Mesendoderm (in vitro differentiated cells): ENCODE measurements at regions not wholly inside any gene's neighbourhood (a gene's known extent, or its start where the extent isn't known, plus 50 kb on each side); places are given as distances from the start of the nearest gene placed in this dataset.

Experiments
- DNase-seq: peaks from one replicate; pipeline ENCODE4 v3.0.0; 2013
- H2AK5ac ChIP-seq: 2 replicates; pipeline ENCODE4 v1.6.1; 2013; ENCODE audit warnings: low read length, inconsistent platforms
- H2BK120ac ChIP-seq: 2 replicates; pipeline ENCODE4 v1.6.1; 2013; ENCODE audit warnings: low read depth, mild to moderate bottlenecking, low read length, moderate library complexity, mixed read lengths
- H2BK15ac ChIP-seq: replicated peaks from 2 replicates; pipeline ENCODE4 v1.6.1; 2013; ENCODE audit warnings: low read depth, mild to moderate bottlenecking, moderate library complexity
- H2BK5ac ChIP-seq: 2 replicates; pipeline ENCODE4 v1.6.1; 2013; ENCODE audit warnings: low read length, inconsistent platforms
- H3K18ac ChIP-seq: 2 replicates; pipeline ENCODE4 v1.6.1; 2013; ENCODE audit warnings: mild to moderate bottlenecking, low read length, mixed read lengths
- H3K23ac ChIP-seq: one replicate; pipeline ENCODE4 v1.6.1; 2013; ENCODE audit warnings: low read length
- H3K27ac ChIP-seq: 2 replicates; pipeline ENCODE4 v1.5.1; 2013; ENCODE audit warnings: low read depth, mild to moderate bottlenecking, inconsistent platforms, low read length, moderate library complexity
- H3K27me3 ChIP-seq: 2 replicates; pipeline ENCODE4 v1.6.1; 2013; ENCODE audit warnings: low read length, control low read depth, mild to moderate bottlenecking, inconsistent platforms; ENCODE audit not compliant: insufficient read depth, poor library complexity
- H3K36me3 ChIP-seq: 2 replicates; pipeline ENCODE4 v1.6.1; 2013; ENCODE audit warnings: low read length, inconsistent platforms; ENCODE audit not compliant: control insufficient read depth, insufficient read depth
- H3K4ac ChIP-seq: one replicate; pipeline ENCODE4 v1.6.1; 2013; ENCODE audit warnings: low read depth, mild to moderate bottlenecking, low read length, moderate library complexity
- H3K4me1 ChIP-seq: 2 replicates; pipeline ENCODE4 v1.6.1; 2013; ENCODE audit warnings: low read depth, low read length, inconsistent platforms; ENCODE audit not compliant: control insufficient read depth
- H3K4me2 ChIP-seq: 2 replicates; pipeline ENCODE4 v1.6.1; 2013; ENCODE audit warnings: low read length
- H3K4me3 ChIP-seq: 2 replicates; pipeline ENCODE4 v1.5.1; 2013; ENCODE audit warnings: mild to moderate bottlenecking, low read length
- H3K56ac ChIP-seq: one replicate; pipeline ENCODE4 v1.6.1; 2013; ENCODE audit warnings: low read length
- H3K79me1 ChIP-seq: 2 replicates; pipeline ENCODE4 v1.6.1; 2013; ENCODE audit warnings: low read length, inconsistent platforms
- H3K79me2 ChIP-seq: 2 replicates; pipeline ENCODE4 v1.6.1; 2013; ENCODE audit warnings: mild to moderate bottlenecking, low read length; ENCODE audit not compliant: control insufficient read depth, insufficient read depth
- H3K9ac ChIP-seq: 2 replicates; pipeline ENCODE4 v1.6.1; 2013; ENCODE audit warnings: low read length, inconsistent platforms
- H4K5ac ChIP-seq: one replicate; pipeline ENCODE4 v1.6.1; 2013; ENCODE audit warnings: low read length
- H4K8ac ChIP-seq: one replicate; pipeline ENCODE4 v1.6.1; 2013; ENCODE audit warnings: low read depth, mild to moderate bottlenecking, control low read depth, low read length, moderate library complexity
- WGBS: extraction: QIAGEN DNeasy Blood & Tissue Kit; methylation state at CpG from one replicate; pipeline ENCODE4 v1.1.7; 2013; ENCODE audit warnings: low lambda C conversion rate, missing lambda C conversion rate; ENCODE audit not compliant: insufficient coverage; ENCODE audit errors: extremely low coverage; 5-methylcytosine and 5-hydroxymethylcytosine counted together

DNA sequence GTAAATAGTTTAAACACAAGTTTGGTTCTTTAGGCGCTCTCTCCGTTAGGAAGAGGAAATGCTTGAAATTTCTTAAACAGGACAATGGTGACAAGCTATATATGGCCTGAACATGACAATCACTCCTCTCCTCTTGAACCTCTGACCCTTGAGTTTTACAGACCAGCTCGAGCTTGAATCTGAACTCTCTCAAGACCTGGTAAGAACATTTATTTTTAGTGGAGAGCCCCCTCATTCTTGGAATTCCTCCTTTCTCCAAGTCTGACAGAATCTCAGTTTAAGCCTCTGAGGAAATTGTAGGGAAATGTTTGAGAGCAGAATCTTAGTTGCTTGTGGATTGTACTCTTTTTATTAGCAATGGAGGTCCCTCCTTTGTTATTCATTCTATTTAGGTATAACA, 1293.6 kb upstream of the ZEB2 start:
- Histone ChIP-seq H3K56ac (no peak overlapping the region), H3K4me3 (no peak overlapping the region), H3K4me2 (no peak overlapping the region), H3K36me3 (no peaks in the 10 kb centered on the region), H2BK15ac (no peak overlapping the region), H4K8ac (no peak overlapping the region), H4K5ac (no peak overlapping the region), H3K4ac (no peak overlapping the region), H3K4me1 (no peaks in the 10 kb centered on the region), H3K23ac (no peak overlapping the region), H3K27ac (no peak overlapping the region), H3K27me3 (no peaks in the 10 kb centered on the region), H3K79me1 (no peaks in the 10 kb centered on the region), H2BK5ac (no peak overlapping the region), H2AK5ac (no peak overlapping the region), H3K79me2 (no peaks in the 10 kb centered on the region), H2BK120ac (no peak overlapping the region), H3K9ac (no peak overlapping the region), H3K18ac (peak overlapping the region; percentile 22)
- no CpG with 5 or more reads among the region's 3 CpGs for WGBS
- peak; percentile 57 for DNase-seq

DNA sequence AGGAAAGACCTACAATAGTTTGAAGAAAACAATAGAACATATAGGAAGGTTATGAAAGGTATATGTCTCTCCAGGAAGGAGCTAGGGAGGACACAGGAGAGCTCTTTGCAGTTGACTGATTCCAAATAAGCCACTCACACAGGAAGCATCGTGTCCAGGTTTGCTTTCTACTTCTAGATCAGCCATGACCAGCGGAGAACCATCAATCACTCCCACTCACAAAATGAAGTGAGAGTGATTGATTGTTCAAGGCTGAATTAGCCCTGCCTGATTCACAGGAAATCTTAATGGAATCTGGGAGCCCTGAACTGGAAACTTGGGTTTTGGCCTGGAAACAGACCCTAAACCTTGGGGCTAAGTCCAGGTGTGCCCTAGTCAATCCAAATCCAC, 1292.2 kb upstream of the ZEB2 start:
- H3K79me2 ChIP-seq: no peaks in the 10 kb centered on the region
- no peak overlapping the region for H3K9ac ChIP-seq
- no peak overlapping the region for H3K27ac ChIP-seq
- H3K18ac ChIP-seq: no peak overlapping the region
- H3K56ac ChIP-seq: no peak overlapping the region
- no peaks in the 10 kb centered on the region for H3K27me3 ChIP-seq
- no peaks in the 10 kb centered on the region for H3K79me1 ChIP-seq
- no peak overlapping the region for H4K5ac ChIP-seq
- no CpG with 5 or more reads among the region's 2 CpGs for WGBS
- no peak overlapping the region for H2AK5ac ChIP-seq
- no peak overlapping the region for H3K4ac ChIP-seq
- no peak for DNase-seq
- no peak overlapping the region for H3K23ac ChIP-seq
- H4K8ac ChIP-seq: no peak overlapping the region
- no peak overlapping the region for H2BK15ac ChIP-seq
- H3K36me3 ChIP-seq: no peaks in the 10 kb centered on the region
- no peak overlapping the region for H2BK5ac ChIP-seq
- no peaks in the 10 kb centered on the region for H3K4me1 ChIP-seq
- H2BK120ac ChIP-seq: no peak overlapping the region
- no peak overlapping the region for H3K4me3 ChIP-seq
- no peak overlapping the region for H3K4me2 ChIP-seq

- no peak overlapping the region for H4K5ac ChIP-seq
- DNase-seq: no peak
- H3K27me3 ChIP-seq: no peaks in the 10 kb centered on the region
- no peaks in the 10 kb centered on the region for H3K79me2 ChIP-seq
- H3K4me1 ChIP-seq: no peaks in the 10 kb centered on the region
- H3K4ac ChIP-seq: peak overlapping the region; percentile 2
- H3K9ac ChIP-seq: no peak overlapping the region
- no peaks in the 10 kb centered on the region for H3K36me3 ChIP-seq
- no peak overlapping the region for H4K8ac ChIP-seq
- H3K79me1 ChIP-seq: no peaks in the 10 kb centered on the region
- no peak overlapping the region for H3K27ac ChIP-seq
- H2BK15ac ChIP-seq: no peak overlapping the region
- no peak overlapping the region for H2BK120ac ChIP-seq
- H2BK5ac ChIP-seq: no peak overlapping the region
- no peak overlapping the region for H3K4me2 ChIP-seq
- H3K18ac ChIP-seq: no peak overlapping the region
- H3K4me3 ChIP-seq: no peak overlapping the region
- no peak overlapping the region for H2AK5ac ChIP-seq
- no peak overlapping the region for H3K23ac ChIP-seq
- H3K56ac ChIP-seq: no peak overlapping the region
- WGBS: no CpG with 5 or more reads among the region's 6 CpGs
Observed at GRCh38 chr2:145811276-145812164, 1291.6 kb upstream of the ZEB2 start.

DNA sequence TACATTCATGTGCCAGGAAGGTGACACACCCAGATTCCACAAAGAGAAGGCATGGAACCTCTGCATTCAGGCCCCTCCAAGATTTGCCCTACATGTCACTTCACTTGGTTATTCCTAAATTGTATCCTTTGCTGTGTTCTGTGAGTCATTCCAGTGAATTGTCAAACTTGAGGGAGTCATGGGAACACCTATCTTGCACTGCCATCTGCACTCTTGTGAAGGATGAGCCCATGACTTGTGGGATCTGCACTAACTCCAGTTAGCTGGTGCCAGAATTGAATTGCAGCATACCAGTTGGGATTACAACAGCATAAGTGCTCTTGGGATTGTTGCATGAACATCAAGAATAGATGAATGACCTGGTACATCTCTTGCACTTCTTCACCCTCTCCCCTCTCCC, 1288.0 kb upstream of the ZEB2 start:
- Histone ChIP-seq H2AK5ac (no peak overlapping the region), H3K27me3 (no peaks in the 10 kb centered on the region), H3K36me3 (no peaks in the 10 kb centered on the region), H3K18ac (no peak overlapping the region), H3K23ac (no peak overlapping the region), H2BK15ac (no peak overlapping the region), H2BK120ac (no peak overlapping the region), H2BK5ac (no peak overlapping the region), H3K4me3 (no peak overlapping the region), H4K5ac (no peak overlapping the region), H3K9ac (no peak overlapping the region), H3K27ac (no peak overlapping the region), H3K4me2 (no peak overlapping the region), H4K8ac (no peak overlapping the region), H3K79me1 (no peaks in the 10 kb centered on the region), H3K4ac (peak overlapping the region; percentile 36), H3K56ac (no peak overlapping the region), H3K79me2 (no peaks in the 10 kb centered on the region), H3K4me1 (no peaks in the 10 kb centered on the region)
- no peak for DNase-seq

GRCh38 chr2:145807554-145807953, 1287.6 kb upstream of the ZEB2 start:
- Histone ChIP-seq H4K5ac (no peak overlapping the region), H3K4me3 (no peak overlapping the region), H2BK5ac (no peak overlapping the region), H2BK15ac (no peak overlapping the region), H3K23ac (no peak overlapping the region), H3K79me1 (no peaks in the 10 kb centered on the region), H3K4me2 (no peak overlapping the region), H3K79me2 (no peaks in the 10 kb centered on the region), H3K56ac (no peak overlapping the region), H2AK5ac (no peak overlapping the region), H3K36me3 (no peaks in the 10 kb centered on the region), H3K27me3 (no peaks in the 10 kb centered on the region), H3K9ac (no peak overlapping the region), H3K4me1 (no peaks in the 10 kb centered on the region), H3K4ac (no peak overlapping the region), H2BK120ac (no peak overlapping the region), H3K27ac (no peak overlapping the region), H4K8ac (no peak overlapping the region), H3K18ac (no peak overlapping the region)
- WGBS: no CpG with 5 or more reads among the region's 3 CpGs
- no peak for DNase-seq

DNA sequence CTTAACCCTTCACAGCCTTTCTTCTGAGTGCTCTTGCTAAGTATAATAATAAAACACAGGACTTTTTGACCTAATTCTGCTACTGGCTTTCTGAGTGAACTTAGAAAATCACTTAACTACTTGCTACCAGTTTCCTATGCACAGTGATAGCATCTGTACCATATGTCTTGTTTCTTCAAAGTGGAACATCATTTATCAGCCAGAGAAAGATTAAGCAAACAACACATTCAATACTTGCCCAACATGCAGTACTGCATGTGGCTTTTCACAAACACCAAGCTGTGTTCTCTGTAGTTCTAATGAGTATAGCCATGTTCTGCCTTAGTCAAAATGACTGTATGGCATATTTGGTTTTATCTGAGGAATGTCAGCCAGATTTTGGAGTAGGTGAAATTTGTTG, 1286.6 kb upstream of the ZEB2 start:
- no peak overlapping the region for H3K27ac ChIP-seq
- H3K4me2 ChIP-seq: no peak overlapping the region
- no peak overlapping the region for H3K4ac ChIP-seq
- no peaks in the 10 kb centered on the region for H3K27me3 ChIP-seq
- no peak overlapping the region for H3K23ac ChIP-seq
- no peak overlapping the region for H2BK5ac ChIP-seq
- no peak overlapping the region for H3K18ac ChIP-seq
- no peaks in the 10 kb centered on the region for H3K79me1 ChIP-seq
- no peak overlapping the region for H2BK120ac ChIP-seq
- no peak overlapping the region for H3K4me3 ChIP-seq
- no peaks in the 10 kb centered on the region for H3K36me3 ChIP-seq
- H4K8ac ChIP-seq: no peak overlapping the region
- no peaks in the 10 kb centered on the region for H3K79me2 ChIP-seq
- H3K56ac ChIP-seq: no peak overlapping the region
- peak; percentile 49 for DNase-seq
- H4K5ac ChIP-seq: no peak overlapping the region
- no peaks in the 10 kb centered on the region for H3K4me1 ChIP-seq
- no peak overlapping the region for H2AK5ac ChIP-seq
- H2BK15ac ChIP-seq: no peak overlapping the region
- no peak overlapping the region for H3K9ac ChIP-seq
